Psoas muscle (tissue), 7 donors: ENCODE measurements at regions not wholly inside any gene's neighbourhood (a gene's known extent, or its start where the extent isn't known, plus 50 kb on each side); places are given as distances from the start of the nearest gene placed in this dataset.

Experiments
- ATAC-seq, 4 donors: fragments of 200-7000 bp; cut with Tn5 transposase; one replicate each; pipeline ENCODE4 v1.9.1; 2020; ENCODE audit warnings: moderate library complexity in 3 of 4, mild to moderate bottlenecking in 2 of 4
- DNase-seq, 2 donors: peaks; one replicate each; pipeline ENCODE4 v3.0.0-alpha.2; 2020
- H3K27ac ChIP-seq: fragments of 200-600 bp; one replicate; pipeline ENCODE4 v1.8.0; 2022
- H3K27me3 ChIP-seq, 3 donors: fragments of 200-600 bp in 1 of 3; one replicate each; pipeline versions ENCODE4 v1.6.1 to v1.8.0; 2013 to 2022; ENCODE audit warnings: low read length in 2 of 3, mild to moderate bottlenecking in 2 of 3, moderate library complexity in 1 of 3; ENCODE audit not compliant: insufficient read depth in 3 of 3
- H3K36me3 ChIP-seq, 2 donors: fragments of 200-600 bp in 1 of 2; one replicate each; pipeline versions ENCODE4 v1.6.1 to v1.8.0; 2013 to 2022; ENCODE audit warnings: low read depth in 1 of 2, mild to moderate bottlenecking in 1 of 2, moderate library complexity in 1 of 2; ENCODE audit not compliant: insufficient read depth in 1 of 2
- H3K4me1 ChIP-seq: fragments of 200-600 bp; one replicate; pipeline ENCODE4 v1.8.0; 2022
- H3K4me3 ChIP-seq: fragments of 200-600 bp; one replicate; pipeline ENCODE4 v1.8.0; 2022; ENCODE audit warnings: mild to moderate bottlenecking
- H3K9me3 ChIP-seq: fragments of 200-600 bp; one replicate; pipeline ENCODE4 v1.8.0; 2022
- CTCF ChIP-seq: fragments of 200-600 bp; IDR thresholded peaks from one replicate; pipeline ENCODE4 v1.8.0; 2022; ENCODE audit warnings: antibody characterized with exemption
- WGBS, 3 donors: extraction: QIAGEN DNeasy Blood & Tissue Kit; methylation state at CpG; one replicate each; pipeline versions ENCODE4 v1.1.6 to v1.1.7; 2013; 5-methylcytosine and 5-hydroxymethylcytosine counted together
- intact Hi-C, 2 donors: fragments of 100-400 bp; cut with DNase I; formaldehyde crosslinking; loops; one replicate each; pipeline versions ENCODE4 v1.11.0 to v1.14.2; 2022
- donor health status: healthy with polysubstance abuse.
- donor health status: DM: no; HTN: no; CAD: no; lungs with moderate emphysema.
- donor health status: Bipolar disorder and iron deficiency.
- donor health status: healthy.
- donor health status: DM: yes; HTN: yes; CAD: no.
- donor health status: DM: no; HTN: no; CAD: no.
- donor health status: DM: yes; HTN: yes; CAD: no.

- DNase-seq = no peak
- intact Hi-C loops = no loop called here
- no peak for TF ChIP-seq CTCF
- Histone ChIP-seq H3K4me1 (no peaks in the 10 kb centered on the region), H3K27ac (no peak overlapping the region), H3K9me3 (no peaks in the 10 kb centered on the region), H3K27me3 (no peaks in the 10 kb centered on the region), H3K36me3 (no peaks in the 10 kb centered on the region), H3K4me3 (no peak overlapping the region)
- no peak for ATAC-seq
- 67 to 81% (median 74%) methylated on average over 2 of the region's 2 CpGs for WGBS, 3 donors
These were observed 339.7 kb upstream of the EPHA3 start for GRCh38 chr3:88767746-88768145.

GRCh38 chr3:88773766-88774165 is 333.7 kb upstream of the EPHA3 start:
- Histone ChIP-seq H3K4me3 (no peak overlapping the region), H3K9me3 (no peaks in the 10 kb centered on the region), H3K27me3 (no peaks in the 10 kb centered on the region), H3K27ac (no peak overlapping the region), H3K4me1 (no peaks in the 10 kb centered on the region), H3K36me3 (no peaks in the 10 kb centered on the region)
- DNase-seq = no peak
- no peak for TF ChIP-seq CTCF
- no peak for ATAC-seq
- intact Hi-C loops = no loop called here

- DNase-seq (no peak), ATAC-seq (no peak)
- intact Hi-C loops = no loop called here
- H3K27ac ChIP-seq = no peak overlapping the region
- H3K36me3 ChIP-seq = no peaks in the 10 kb centered on the region
- H3K9me3 ChIP-seq = no peaks in the 10 kb centered on the region
- H3K27me3 ChIP-seq = no peaks in the 10 kb centered on the region
- no peak for TF ChIP-seq CTCF
- no peak overlapping the region for H3K4me3 ChIP-seq
- WGBS, 3 donors = 88 to 90% (median 89%) methylated on average over 3 of the region's 3 CpGs
- no peaks in the 10 kb centered on the region for H3K4me1 ChIP-seq
These were observed 332.3 kb upstream of the EPHA3 start for GRCh38 chr3:88775026-88775690.

- H3K36me3 ChIP-seq = no peaks in the 10 kb centered on the region
- H3K27me3 ChIP-seq = no peaks in the 10 kb centered on the region
- no peak overlapping the region for H3K27ac ChIP-seq
- H3K4me1 ChIP-seq = no peaks in the 10 kb centered on the region
- TF ChIP-seq CTCF = no peak
- no peaks in the 10 kb centered on the region for H3K9me3 ChIP-seq
- 54 to 62% (median 54%) methylated on average over 1 of the region's 1 CpG for WGBS, 3 donors
- DNase-seq (no peak), ATAC-seq (no peak)
- intact Hi-C loops = no loop called here
- H3K4me3 ChIP-seq = no peak overlapping the region
These were observed 327.9 kb upstream of the EPHA3 start for GRCh38 chr3:88779482-88779881.

- Histone ChIP-seq H3K27me3 (no peaks in the 10 kb centered on the region), H3K4me3 (no peak overlapping the region), H3K36me3 (no peaks in the 10 kb centered on the region), H3K4me1 (no peaks in the 10 kb centered on the region), H3K9me3 (peaks cover 3% of the 10 kb centered on the region), H3K27ac (no peak overlapping the region)
- TF ChIP-seq CTCF = no peak
- intact Hi-C loops = no loop called here
- ATAC-seq (no peak), DNase-seq (no peak)
These were observed 322.5 kb upstream of the EPHA3 start for GRCh38 chr3:88784925-88785324.
